ENCODE measurements at regions not wholly inside any gene's neighbourhood (a gene's known extent, or its start where the extent isn't known, plus 50 kb on each side); places are given as distances from the start of the nearest gene placed in this dataset.

DNA sequence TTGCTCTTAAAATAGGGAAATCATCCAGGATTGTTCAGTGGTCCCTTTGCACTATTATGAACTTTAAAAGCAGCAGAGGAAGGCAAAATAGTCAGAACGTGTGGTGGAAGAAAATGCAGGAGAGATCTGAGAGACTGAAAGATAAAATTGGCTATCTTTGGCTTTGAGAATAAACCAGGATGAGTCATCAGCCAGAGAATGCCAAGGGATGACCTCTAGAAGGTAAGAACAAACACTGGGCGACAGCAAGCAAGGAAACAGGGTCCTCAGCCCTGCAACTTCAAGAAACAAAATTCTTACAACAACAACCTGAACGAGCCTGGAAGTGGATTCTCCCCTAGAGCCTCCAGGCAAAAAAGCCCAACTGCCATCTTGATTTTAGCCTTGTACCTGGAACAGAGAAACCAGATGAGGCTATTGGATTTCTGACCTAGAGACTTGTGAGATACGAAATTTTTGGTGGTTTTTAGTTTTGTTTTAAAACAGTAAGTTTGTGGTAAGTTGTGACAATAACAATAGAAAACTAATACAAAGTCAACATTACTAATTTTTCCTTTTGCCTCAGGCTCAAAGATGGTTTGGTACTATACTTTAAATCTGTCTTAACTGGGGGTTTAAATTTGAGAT is 130.2 kb upstream of the CNTNAP2 start:
- Histone ChIP-seq H3K36me3 (ENCODE audit: low read length) (no peaks in the 10 kb centered on the region), H2AFZ (ENCODE audit: low read depth, low read length, severe bottlenecking) (no peak overlapping the region), H3K9me3 (ENCODE audit: insufficient read depth, low read length) (no peaks in the 10 kb centered on the region), H3K27me3 (ENCODE audit: low read length) (no peaks in the 10 kb centered on the region), H3K27ac (ENCODE audit: low read depth, low read length) (no peak overlapping the region), H3K9ac (ENCODE audit: low read length) (no peak overlapping the region), H3K4me3 (ENCODE audit: insufficient read depth, low read length, poor library complexity, severe bottlenecking) (no peak overlapping the region), H3K9me2 (replicated peaks; ENCODE audit: insufficient read depth, low read length) (no peaks in the 10 kb centered on the region), H3K4me2 (ENCODE audit: low read depth, low read length, poor library complexity, severe bottlenecking) (no peak overlapping the region), H4K20me1 (ENCODE audit: low read depth, low read length) (no peaks in the 10 kb centered on the region), H3F3A (ENCODE audit: insufficient read depth) (no peaks in the 10 kb centered on the region), H3K79me2 (ENCODE audit: insufficient read depth, low read length) (no peaks in the 10 kb centered on the region)
- no peak for TF ChIP-seq EZH2phosphoT487 (conservative IDR thresholded peaks at IDR 0.05; ENCODE audit: low read length)
- TF ChIP-seq, protein P1, sequence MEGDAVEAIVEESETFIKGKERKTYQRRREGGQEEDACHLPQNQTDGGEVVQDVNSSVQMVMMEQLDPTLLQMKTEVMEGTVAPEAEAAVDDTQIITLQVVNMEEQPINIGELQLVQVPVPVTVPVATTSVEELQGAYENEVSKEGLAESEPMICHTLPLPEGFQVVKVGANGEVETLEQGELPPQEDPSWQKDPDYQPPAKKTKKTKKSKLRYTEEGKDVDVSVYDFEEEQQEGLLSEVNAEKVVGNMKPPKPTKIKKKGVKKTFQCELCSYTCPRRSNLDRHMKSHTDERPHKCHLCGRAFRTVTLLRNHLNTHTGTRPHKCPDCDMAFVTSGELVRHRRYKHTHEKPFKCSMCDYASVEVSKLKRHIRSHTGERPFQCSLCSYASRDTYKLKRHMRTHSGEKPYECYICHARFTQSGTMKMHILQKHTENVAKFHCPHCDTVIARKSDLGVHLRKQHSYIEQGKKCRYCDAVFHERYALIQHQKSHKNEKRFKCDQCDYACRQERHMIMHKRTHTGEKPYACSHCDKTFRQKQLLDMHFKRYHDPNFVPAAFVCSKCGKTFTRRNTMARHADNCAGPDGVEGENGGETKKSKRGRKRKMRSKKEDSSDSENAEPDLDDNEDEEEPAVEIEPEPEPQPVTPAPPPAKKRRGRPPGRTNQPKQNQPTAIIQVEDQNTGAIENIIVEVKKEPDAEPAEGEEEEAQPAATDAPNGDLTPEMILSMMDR (IDR thresholded peaks at IDR 0.05; ENCODE audit: insufficient read depth, low read length, poor library complexity, severe bottlenecking): no peak

DNA sequence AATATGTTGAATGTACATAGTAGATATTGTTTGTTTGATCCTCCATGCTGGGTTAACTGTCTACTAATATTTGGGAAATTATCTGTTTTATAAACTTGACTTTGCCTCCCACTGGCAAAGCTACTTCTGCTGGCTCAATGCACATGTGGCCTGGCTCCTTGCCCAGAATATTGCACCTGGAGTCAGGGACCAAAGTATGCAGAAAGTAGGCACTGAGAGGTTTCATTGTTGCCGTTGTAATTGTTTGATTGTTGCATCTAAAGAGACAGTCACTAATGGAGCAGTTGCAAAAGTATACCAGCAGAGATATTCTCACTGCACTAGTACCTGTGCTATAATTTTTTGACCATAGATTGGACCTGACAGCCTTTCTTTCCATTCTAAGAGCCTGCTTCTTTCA is 137.8 kb upstream of the CNTNAP2 start:
- H3K27me3 ChIP-seq (ENCODE audit: low read length): no peaks in the 10 kb centered on the region
- no peaks in the 10 kb centered on the region for H3K36me3 ChIP-seq (ENCODE audit: low read length)
- H3K27ac ChIP-seq (ENCODE audit: low read depth, low read length): no peak overlapping the region
- H3K4me3 ChIP-seq (ENCODE audit: insufficient read depth, low read length, poor library complexity, severe bottlenecking): no peak overlapping the region
- H2AFZ ChIP-seq (ENCODE audit: low read depth, low read length, severe bottlenecking): no peak overlapping the region
- H3K79me2 ChIP-seq (ENCODE audit: insufficient read depth, low read length): no peaks in the 10 kb centered on the region
- no peak for TF ChIP-seq EZH2phosphoT487 (conservative IDR thresholded peaks at IDR 0.05; ENCODE audit: low read length)
- TF ChIP-seq, protein P1 (IDR thresholded peaks at IDR 0.05; ENCODE audit: insufficient read depth, low read length, poor library complexity, severe bottlenecking): no peak
- no peak overlapping the region for H3K9ac ChIP-seq (ENCODE audit: low read length)
- H4K20me1 ChIP-seq (ENCODE audit: low read depth, low read length): no peaks in the 10 kb centered on the region
- no peak overlapping the region for H3K4me2 ChIP-seq (ENCODE audit: low read depth, low read length, poor library complexity, severe bottlenecking)
- H3F3A ChIP-seq (ENCODE audit: insufficient read depth): no peaks in the 10 kb centered on the region
- no peaks in the 10 kb centered on the region for H3K9me3 ChIP-seq (ENCODE audit: insufficient read depth, low read length)
- H3K9me2 ChIP-seq (replicated peaks; ENCODE audit: insufficient read depth, low read length): no peaks in the 10 kb centered on the region

DNA sequence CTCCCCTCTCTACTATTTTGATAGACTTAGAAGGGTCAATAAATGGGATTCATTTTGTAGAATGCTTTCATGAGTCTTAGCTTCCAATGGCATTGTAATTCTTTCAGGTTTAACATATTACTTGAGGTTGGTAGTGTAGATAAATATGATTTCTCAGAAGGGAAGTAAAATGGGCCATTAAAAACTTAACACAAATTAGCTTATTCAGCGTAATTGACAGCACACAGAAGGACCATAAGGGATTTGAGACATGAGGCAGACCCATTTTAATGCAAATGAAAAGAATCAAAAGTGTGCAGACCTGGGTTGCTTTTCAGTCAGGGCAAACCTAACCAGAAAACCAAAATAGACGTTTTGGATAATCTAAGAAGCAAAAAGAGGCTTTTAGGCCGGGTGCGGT is 156.6 kb upstream of the CNTNAP2 start:
- Histone ChIP-seq H3K4me3 (ENCODE audit: insufficient read depth, low read length, poor library complexity, severe bottlenecking) (no peak overlapping the region), H3K27ac (ENCODE audit: low read depth, low read length) (no peak overlapping the region), H3K9me2 (replicated peaks; ENCODE audit: insufficient read depth, low read length) (no peaks in the 10 kb centered on the region), H4K20me1 (ENCODE audit: low read depth, low read length) (no peaks in the 10 kb centered on the region), H3K9me3 (ENCODE audit: insufficient read depth, low read length) (no peaks in the 10 kb centered on the region; the same call in 1 of the 2 replicates), H3K79me2 (ENCODE audit: insufficient read depth, low read length) (no peaks in the 10 kb centered on the region), H3F3A (ENCODE audit: insufficient read depth) (no peaks in the 10 kb centered on the region), H3K36me3 (ENCODE audit: low read length) (no peaks in the 10 kb centered on the region), H3K27me3 (ENCODE audit: low read length) (no peaks in the 10 kb centered on the region), H3K9ac (ENCODE audit: low read length) (no peak overlapping the region), H2AFZ (ENCODE audit: low read depth, low read length, severe bottlenecking) (no peak overlapping the region), H3K4me2 (ENCODE audit: low read depth, low read length, poor library complexity, severe bottlenecking) (no peak overlapping the region)
- TF ChIP-seq, protein P1 (IDR thresholded peaks at IDR 0.05; ENCODE audit: insufficient read depth, low read length, poor library complexity, severe bottlenecking): no peak
- no peak for TF ChIP-seq EZH2phosphoT487 (conservative IDR thresholded peaks at IDR 0.05; ENCODE audit: low read length)

All from SU-DHL-6 (cell line).